ENCODE measurements at regions not wholly inside any gene's neighbourhood (a gene's known extent, or its start where the extent isn't known, plus 50 kb on each side); places are given as distances from the start of the nearest gene placed in this dataset.
A peak's percentile ranks its signal among the peaks of the same experiment; 100 is the strongest.
"Not testable (repeated sequence)": the region's sequence is repeated elsewhere in the genome, so short reads cannot be mapped to it uniquely, and the experiment has no call there.

- DNase-seq (ENCODE audit: low spot score): no peak
Observed at GRCh38 chr1:182260516-182260915, 131.1 kb downstream of the GLUL start.

GRCh38 chr1:182259968-182260367 is 131.6 kb downstream of the GLUL start:
- no peak for DNase-seq (ENCODE audit: low spot score)

DNA sequence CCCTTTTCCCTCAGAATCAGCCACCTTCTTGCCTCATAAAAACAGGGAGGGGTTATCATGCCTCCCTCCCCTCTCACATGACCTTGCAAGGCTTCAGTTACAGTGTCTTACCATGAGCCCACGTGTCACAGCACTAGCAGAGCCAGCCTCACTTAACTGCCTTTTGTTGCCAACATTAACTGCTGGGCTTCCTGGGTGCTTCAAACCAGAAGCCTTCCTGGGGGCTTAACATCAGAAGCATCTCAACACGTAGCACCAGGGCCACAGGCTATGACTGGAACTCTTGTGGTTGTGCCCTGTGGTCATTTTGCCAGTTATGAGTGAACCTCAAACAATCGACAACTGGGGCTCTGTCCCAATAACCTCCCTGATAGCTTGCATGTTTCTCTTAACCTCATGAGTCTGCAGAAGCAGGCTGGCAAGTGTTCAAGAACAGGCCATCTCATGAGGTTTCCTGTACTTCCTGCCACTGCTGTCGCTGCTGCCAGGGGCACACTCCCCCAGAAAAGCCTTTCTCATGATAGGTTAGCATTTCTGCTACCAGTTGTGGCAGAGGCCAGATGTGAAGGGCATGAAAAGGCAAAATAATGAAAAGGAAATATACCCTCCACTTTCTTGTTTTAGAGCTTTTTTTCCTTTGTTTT is 132.2 kb downstream of the GLUL start:
- DNase-seq (ENCODE audit: low spot score): peak; percentile 39

GRCh38 chr1:182257369-182258063 is 134.1 kb downstream of the GLUL start:
- no peak for DNase-seq (ENCODE audit: low spot score)

DNA sequence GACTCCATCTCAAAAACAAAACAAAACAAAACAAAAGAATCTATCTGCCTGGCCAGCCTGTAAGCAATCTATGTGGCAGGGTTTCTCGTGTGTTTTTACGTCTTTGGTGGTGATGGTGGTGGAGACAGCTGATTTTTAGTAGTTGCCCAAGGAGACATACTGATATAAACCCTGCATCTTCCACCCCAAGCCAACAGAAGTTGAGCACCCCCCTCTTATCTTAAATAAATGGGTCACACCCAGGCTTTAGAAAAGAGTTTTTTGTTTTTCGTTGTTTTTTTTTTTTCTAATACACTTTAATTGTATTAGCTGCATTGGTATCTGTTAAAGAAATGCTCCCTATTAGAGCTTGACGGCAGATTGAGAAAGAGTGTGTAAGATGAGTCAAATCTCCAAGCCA is 134.7 kb downstream of the GLUL start:
- no peak for DNase-seq (ENCODE audit: low spot score)

DNA sequence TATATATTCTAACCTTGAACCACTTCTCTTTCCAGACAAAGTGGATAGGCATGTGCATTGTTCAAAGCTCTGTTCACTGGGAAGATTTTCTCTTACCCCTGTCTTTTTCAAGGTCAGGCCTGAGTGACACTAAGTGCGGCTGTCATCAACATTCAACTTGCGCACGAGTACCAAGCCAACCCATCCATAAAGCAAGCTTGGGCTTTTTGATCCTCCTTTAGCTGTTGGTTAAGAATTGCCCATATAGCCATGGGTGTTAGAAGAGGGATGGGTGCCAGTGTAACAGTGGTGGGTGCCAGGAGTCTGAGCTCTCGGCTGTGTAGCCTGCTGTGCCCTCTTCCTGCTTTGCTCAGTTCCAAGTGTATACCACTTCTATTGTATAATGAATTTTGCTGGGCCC is 136.1 kb downstream of the GLUL start:
- no peak for DNase-seq (ENCODE audit: low spot score)

DNA sequence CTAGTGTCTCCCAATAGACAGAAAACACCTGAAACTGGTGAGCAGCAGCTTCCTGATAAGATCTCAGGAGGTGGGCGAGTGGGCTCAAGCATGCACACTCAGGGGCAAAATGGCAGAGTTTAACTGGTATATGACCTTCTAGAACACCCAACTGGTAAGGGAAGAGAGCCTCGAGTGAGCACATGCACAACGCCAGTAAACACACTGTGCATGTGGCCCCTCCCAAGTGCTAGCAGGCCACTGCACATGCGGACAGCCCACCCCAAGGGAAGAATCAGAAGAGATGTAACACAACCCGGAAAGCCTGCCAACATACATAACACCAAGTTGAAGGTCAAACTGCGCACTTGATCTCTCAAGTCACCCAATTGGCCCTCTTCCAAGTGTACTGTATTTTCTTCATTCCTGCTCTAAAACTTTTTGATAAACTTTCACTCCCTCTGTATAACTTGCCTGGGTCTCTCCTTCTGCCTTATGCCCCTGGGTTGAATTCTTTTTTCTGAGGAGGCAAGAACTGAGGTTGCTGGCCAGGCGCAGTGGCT is 138.2 kb downstream of the GLUL start:
- DNase-seq (ENCODE audit: low spot score): no peak

GRCh38 chr1:182251561-182251960 is 140.0 kb downstream of the GLUL start:
- no peak for DNase-seq (ENCODE audit: low spot score)

- no peak for DNase-seq (ENCODE audit: low spot score)
Observed at GRCh38 chr1:182249201-182249676, 142.4 kb downstream of the GLUL start.

- no peak for DNase-seq (ENCODE audit: low spot score)
Observed at GRCh38 chr1:182248721-182249120, 142.9 kb downstream of the GLUL start.

GRCh38 chr1:182247813-182248212 is 143.8 kb downstream of the GLUL start:
- not testable (repeated sequence) for DNase-seq (ENCODE audit: low spot score)

DNA sequence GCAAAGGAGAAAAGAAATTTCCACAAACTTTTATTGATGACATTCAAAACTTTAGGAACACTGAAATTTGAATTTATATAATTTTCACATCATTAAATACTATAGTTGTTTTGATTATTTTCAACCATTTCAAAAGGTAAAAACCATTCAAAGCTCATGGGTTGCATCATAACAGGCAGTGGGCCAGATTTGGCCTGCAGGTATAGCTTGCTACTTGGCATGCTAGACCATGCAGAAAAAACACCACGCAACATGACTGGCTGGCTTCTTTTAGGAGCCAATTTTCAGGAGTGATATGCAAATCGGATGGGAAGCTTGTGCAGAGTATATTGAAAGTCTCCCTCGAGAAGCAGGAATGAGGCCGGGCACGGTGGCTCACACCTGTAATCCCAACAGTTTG is 144.8 kb downstream of the GLUL start:
- DNase-seq (ENCODE audit: low spot score): no peak

DNA sequence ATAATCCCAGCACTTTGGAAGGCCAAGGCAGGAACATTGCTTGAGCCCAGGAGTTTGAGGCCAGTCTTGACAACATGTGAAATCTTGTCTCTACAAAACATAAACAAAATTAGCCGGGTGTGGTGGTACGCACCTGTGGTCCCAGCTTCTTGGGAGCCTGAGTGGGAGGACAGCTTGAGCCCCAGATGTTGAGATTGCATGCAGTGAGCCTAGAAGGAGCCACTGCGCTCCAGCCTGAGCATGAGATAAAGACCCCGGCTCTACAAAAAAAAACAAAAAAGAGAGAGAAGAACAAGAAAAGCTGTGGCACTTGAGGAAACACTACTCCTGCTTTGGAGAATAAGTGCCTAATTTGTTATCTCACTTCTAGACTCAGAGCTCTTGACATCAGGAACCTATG is 146.6 kb downstream of the GLUL start:
- DNase-seq (ENCODE audit: low spot score): no peak

DNA sequence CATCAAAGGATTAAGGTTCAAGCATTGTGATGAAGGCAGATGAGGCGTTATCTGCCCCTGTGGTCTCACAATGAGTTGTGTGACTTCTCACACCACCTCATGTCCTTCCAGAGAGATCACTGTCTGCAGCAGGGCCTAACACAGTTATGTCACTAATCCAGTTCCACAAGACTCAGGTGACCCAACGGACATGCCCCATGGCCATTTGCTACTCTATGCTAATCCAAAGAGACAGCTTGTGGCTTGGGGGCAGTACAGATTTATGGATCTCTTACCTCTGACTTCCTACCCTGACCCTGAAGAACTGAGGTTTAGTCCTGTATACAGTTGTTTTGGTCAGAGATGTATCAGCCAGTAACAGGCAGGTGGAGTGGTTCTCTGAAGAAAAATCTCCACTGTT is 147.1 kb downstream of the GLUL start:
- no peak for DNase-seq (ENCODE audit: low spot score)

DNA sequence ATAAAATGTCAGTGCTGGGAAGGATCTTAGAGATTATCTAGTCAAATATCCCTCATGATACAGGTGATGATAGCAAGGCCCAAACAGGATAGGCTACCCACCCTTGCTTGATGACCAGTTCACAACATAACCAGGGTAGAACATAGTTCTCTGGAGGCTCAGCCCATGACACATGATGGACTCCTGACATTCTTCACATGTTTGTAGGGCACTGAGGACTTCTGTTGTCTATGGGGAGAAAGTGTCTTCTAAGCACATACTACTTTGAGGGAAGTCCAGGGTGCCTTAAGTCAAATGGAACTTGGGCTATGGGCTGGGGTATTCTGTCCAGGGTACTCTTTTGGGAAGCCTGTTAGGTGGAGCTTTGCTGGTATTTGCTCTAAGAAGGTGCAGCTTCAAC is 148.9 kb downstream of the GLUL start:
- DNase-seq (ENCODE audit: low spot score): no peak

DNA sequence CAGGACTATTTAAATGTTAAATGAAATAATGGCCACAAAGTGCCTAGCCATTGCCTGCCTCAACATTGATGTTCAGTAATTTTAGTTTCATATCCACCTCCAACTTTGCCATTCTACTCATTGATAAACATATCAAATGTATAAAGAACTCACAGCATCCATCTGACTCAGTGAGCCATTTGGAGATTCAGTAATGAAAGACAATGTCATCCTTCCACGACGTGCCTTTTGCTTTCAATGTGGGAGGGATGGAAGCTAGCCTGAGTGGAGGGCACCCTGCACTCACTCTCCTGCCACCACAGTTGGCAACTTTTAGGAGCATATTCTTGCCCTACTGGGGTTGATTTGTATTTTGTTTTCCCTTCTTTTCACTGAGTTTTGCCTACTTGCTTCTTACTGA is 151.5 kb downstream of the GLUL start:
- no peak for DNase-seq (ENCODE audit: low spot score)

DNA sequence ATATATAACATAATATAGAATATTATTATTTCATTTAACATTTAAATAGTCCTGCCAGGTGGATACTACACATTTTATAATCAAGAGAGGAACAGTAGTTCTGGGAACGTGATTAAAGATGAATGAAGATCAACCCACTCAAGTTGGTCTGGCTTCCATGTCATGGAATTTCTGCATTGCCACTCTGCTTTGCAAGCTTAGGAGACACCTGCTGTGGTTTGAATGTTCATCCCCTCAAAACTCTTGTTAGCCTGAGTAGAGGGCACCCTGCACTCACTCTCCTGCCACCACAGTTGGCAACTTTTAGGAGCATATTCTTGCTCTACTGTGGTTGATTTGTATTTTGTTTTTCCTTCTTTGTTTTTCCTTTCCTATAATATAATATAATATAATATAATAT is 153.2 kb downstream of the GLUL start:
- no peak for DNase-seq (ENCODE audit: low spot score)

GRCh38 chr1:182237329-182237728 is 154.3 kb downstream of the GLUL start:
- no peak for DNase-seq (ENCODE audit: low spot score)

GRCh38 chr1:182236651-182237077 is 154.9 kb downstream of the GLUL start:
- DNase-seq (ENCODE audit: low spot score): no peak

GRCh38 chr1:182235952-182236650 is 155.5 kb downstream of the GLUL start:
- DNase-seq (ENCODE audit: low spot score): peak; percentile 19

DNA sequence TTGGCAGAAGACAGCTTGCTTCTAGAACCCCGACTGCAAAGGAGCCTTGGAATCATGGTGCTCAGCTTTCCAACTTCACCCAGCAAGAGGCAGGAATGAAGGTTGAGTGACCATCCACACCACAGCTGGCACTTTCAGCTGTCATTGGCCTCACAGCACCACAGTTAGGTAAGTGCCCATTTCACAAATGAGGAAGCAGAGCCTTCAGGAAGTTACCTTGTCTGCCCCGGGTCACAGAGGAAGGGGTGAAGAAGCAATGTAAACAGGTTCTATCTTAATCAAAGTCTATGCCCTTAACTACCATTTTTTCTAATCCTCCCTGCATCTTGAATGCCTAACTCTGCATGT is 156.0 kb downstream of the GLUL start:
- DNase-seq (ENCODE audit: low spot score): no peak

DNA sequence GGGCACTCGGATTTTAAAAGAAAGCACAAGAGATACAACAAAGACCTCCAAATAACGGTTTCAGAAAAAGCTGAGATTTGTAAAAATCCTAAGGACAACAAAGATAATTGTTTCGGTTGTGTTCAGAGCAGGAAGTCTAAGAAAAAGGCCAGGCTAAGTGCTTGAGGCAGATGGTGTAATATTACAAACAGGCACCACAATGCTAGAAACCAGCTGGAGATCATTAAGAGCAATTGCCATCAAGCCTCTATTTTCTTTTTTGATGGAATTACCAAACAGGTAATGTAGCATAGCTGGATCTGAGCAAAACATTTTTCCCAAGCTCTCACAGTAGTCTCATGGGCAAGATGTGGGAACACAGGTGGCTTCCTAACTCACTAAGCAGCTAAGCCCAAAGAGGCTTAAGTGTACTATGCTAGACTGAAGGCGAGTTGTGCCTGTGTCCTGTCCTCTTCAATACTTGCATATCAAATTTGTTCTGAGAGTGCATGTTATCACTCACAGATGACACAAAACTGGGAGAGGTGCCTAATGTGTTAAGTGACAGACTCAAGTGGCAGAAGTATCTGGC is 161.6 kb downstream of the GLUL start:
- peak; percentile 52 for DNase-seq (ENCODE audit: low spot score)

GRCh38 chr1:182229451-182229850 is 162.1 kb downstream of the GLUL start:
- DNase-seq (ENCODE audit: low spot score): no peak
